Activated CD4-positive, alpha-beta memory T cell treated with anti-CD3 and anti-CD28 coated beads for 36 hours (primary cell): ENCODE measurements at regions not wholly inside any gene's neighbourhood (a gene's known extent, or its start where the extent isn't known, plus 50 kb on each side); places are given as distances from the start of the nearest gene placed in this dataset.

Source experiments
- CTCF ChIA-PET: fragments of 350-600 bp; sonication (Branson Sonifier 250); formaldehyde crosslinking; loops from one replicate; lab custom pipeline; 2021; ENCODE audit warnings: antibody characterized with exemption, inconsistent platforms; lab: Charles Lee
- POLR2A ChIA-PET: fragments of 350-600 bp; sonication (Branson Sonifier 250); formaldehyde crosslinking; loops from one replicate; lab custom pipeline; 2021; ENCODE audit warnings: antibody characterized with exemption; lab: Charles Lee
- DNase-seq: peaks from one replicate; pipeline ENCODE4 v3.0.0-alpha.2; 2020
- H3K27ac Mint-ChIP-seq: one replicate; pipeline ENCODE4 v1.8.0; 2021; ENCODE audit warnings: mixed read lengths
- H3K27me3 Mint-ChIP-seq: one replicate; pipeline ENCODE4 v1.8.0; 2021; ENCODE audit warnings: mixed read lengths
- H3K36me3 Mint-ChIP-seq: one replicate; pipeline ENCODE4 v1.8.0; 2021; ENCODE audit warnings: mixed read lengths
- H3K4me1 Mint-ChIP-seq: one replicate; pipeline ENCODE4 v1.8.0; 2021; ENCODE audit warnings: low read depth, mixed read lengths
- H3K4me3 Mint-ChIP-seq: one replicate; pipeline ENCODE4 v1.8.0; 2021; ENCODE audit warnings: mild to moderate bottlenecking, mixed read lengths
- H3K9me3 Mint-ChIP-seq: one replicate; pipeline ENCODE4 v1.8.0; 2021; ENCODE audit warnings: mixed read lengths
- intact Hi-C: fragments of 100-400 bp; cut with micrococcal nuclease; formaldehyde crosslinking; loops from one replicate; pipeline ENCODE4 v1.15.1; 2023

DNA sequence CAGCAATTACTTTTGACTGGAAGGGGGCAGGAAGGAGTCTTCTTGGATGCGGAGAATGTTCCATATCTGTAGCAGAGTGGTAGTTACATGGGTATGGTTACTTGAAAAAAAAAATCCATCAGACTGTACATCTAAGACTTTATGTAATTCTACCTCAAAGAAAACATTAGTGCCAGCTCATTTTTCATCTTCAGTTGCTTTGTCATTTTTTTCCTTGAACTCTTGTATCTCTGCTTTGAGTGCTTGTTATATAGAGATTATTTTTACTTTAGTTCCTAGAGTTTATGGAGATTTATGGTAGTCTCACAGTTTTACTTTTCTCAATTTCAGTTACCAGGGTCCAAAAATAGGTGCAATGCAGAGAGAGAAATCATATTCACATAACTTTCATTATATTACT lies 60.0 kb upstream of the ITSN2 start:
- Mint-ChIP-seq H3K27me3 (no peaks in the 10 kb centered on the region), H3K36me3 (no peaks in the 10 kb centered on the region), H3K4me1 (peaks cover 2% of the 10 kb centered on the region), H3K27ac (no peak overlapping the region), H3K4me3 (no peak overlapping the region), H3K9me3 (peaks cover 2% of the 10 kb centered on the region)
- POLR2A ChIA-PET, result no interaction called here
- intact Hi-C loops, result no loop called here
- no peak for DNase-seq
- CTCF ChIA-PET, result interaction anchor here (0.6 to 4.6 kb wide), 4 partner anchors 10 to 407 kb away, joined by 3 to 58 read pairs (median 6); no protein-coding TSS in a partner anchor

DNA sequence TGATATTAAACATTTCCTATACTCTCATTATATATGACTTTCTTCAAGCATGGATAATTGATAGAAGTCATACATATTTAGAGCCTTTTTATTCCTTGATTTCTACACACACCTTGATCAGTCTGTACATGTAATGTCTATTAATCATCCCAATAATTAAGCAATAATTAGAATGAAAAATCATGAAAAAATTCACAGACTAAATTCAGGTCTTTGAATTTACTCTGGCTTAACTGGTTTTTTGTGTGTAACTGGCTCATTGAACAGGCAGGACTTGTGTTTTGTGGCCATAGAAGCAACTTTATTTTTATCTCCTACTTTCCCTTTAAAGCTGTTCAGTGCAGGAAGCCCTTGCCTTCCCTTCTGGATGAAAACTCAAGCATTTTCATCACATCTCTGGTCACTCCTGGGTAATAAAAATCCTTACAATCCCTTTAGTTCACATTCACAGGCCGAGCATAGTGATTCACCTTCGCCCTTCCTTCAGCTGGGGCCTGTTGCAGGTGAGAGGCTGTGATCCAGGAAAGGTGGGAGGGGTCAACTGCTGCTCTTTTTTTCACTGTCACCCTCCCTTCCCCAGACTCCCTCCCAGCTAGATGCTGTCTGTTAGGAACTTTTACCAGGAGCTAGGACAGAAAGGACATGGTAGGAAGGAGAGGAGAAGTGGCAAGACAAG lies 58.0 kb upstream of the ITSN2 start:
- Mint-ChIP-seq H3K36me3 (no peaks in the 10 kb centered on the region), H3K27ac (no peak overlapping the region), H3K27me3 (no peaks in the 10 kb centered on the region), H3K9me3 (peaks cover 2% of the 10 kb centered on the region), H3K4me3 (no peak overlapping the region), H3K4me1 (peaks cover 2% of the 10 kb centered on the region)
- no peak for DNase-seq
- intact Hi-C loops, result no loop called here
- ChIA-PET CTCF (interaction anchor here (0.7 to 1.1 kb wide), 3 partner anchors 8 to 409 kb away, joined by 3 to 6 read pairs (median 4); no protein-coding TSS in a partner anchor), POLR2A (no interaction called here)

DNA sequence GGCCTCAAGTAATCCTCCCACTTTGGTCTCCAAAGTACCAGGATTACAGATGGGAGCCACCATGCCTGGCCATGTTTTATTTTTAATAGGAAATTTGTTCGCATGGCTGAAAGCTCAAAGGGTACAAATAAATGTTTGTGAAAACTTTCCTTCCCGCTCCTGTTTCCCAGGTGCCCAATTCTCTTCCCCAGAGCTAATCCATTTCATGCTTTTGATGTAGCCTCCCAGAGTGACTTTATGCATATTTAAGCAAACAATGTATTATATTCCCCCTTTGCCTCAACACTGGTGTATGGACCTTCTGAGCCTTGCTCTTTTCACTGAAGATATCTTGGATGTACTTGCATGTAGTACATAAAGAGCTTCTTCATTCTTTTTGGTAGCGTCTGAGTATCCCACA lies 52.5 kb upstream of the ITSN2 start:
- Mint-ChIP-seq H3K36me3 (no peaks in the 10 kb centered on the region), H3K27me3 (peaks cover 5% of the 10 kb centered on the region), H3K27ac (no peak overlapping the region), H3K9me3 (no peaks in the 10 kb centered on the region), H3K4me3 (no peak overlapping the region), H3K4me1 (no peaks in the 10 kb centered on the region)
- intact Hi-C loops, result loop anchor here (5.0 kb wide), 2 partner anchors 559 to 714 kb away; partner anchors contain the start of gene DNAJC27
- POLR2A ChIA-PET, result no interaction called here
- CTCF ChIA-PET, result interaction anchor here (0.6 to 1.3 kb wide), 2 partner anchors 415 to 416 kb away, joined by 3 to 6 read pairs; no protein-coding TSS in a partner anchor
- DNase-seq, result no peak

DNA sequence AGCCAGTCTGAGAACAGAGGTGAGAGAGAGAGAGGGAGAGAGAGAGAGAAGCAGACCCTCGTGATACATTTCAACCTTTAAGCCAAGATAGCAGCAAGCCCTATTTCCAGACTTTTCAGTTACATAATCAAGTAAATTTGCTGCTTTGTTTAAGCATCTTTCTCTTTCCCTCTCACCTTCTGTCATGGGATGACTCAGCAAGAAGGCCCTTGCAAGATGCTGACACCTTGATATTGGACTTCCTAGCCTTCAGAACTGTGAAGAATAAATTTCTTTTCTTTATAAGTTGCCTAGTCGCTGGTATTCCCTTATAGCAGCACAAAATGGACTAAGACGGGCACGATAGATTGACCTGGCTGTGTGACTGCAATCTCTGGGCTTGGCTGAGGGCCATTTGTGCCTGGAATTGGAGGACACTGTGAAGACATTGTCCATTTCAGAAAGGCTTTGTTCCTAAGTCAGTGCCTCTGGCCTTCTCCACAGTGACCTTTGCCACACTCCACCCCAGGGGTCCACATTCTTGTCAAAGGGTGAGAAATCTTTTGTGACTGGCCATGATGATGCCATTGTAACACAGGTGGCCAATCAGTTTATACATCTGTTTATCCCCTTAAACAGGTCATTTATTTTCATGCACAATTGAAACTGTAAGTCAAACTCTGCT lies 51.3 kb upstream of the ITSN2 start:
- DNase-seq, result no peak
- ChIA-PET POLR2A (interaction anchor here (1.1 kb wide), 1 partner anchor 416 kb away, joined by 3 read pairs; no protein-coding TSS in a partner anchor), CTCF (interaction anchor here (0.6 to 6.4 kb wide), 10 partner anchors 9 to 786 kb away, joined by 3 to 163 read pairs (median 6); partner anchors contain the start of genes CENPO and PTRHD1)
- intact Hi-C loops, result loop anchor here (5.0 kb wide), 2 partner anchors 561 to 716 kb away; partner anchors contain the start of gene DNAJC27
- Mint-ChIP-seq H3K4me1 (no peaks in the 10 kb centered on the region), H3K36me3 (no peaks in the 10 kb centered on the region), H3K27me3 (peaks cover 5% of the 10 kb centered on the region), H3K4me3 (no peak overlapping the region), H3K9me3 (no peaks in the 10 kb centered on the region), H3K27ac (no peak overlapping the region)

DNA sequence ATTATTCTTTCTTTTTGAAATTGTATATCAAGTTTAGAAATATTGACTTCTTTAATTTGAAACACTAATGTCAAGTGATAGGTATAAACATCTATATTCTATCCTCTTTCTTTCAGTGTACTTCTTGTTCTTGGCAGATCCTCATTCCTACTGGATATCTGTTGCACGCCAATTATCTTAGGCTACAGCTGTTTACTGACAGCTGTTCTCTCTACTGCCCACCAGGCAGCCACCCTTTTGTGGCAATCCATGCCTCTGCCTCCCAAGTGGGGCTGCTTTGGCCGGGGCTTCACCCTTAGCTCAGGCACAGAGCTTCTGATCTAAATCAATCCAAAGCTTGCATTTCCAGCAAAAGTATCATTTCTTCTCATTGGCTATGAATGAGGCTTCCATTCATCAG lies 50.6 kb upstream of the ITSN2 start:
- Mint-ChIP-seq H3K36me3 (no peaks in the 10 kb centered on the region), H3K4me1 (no peaks in the 10 kb centered on the region), H3K4me3 (no peak overlapping the region), H3K27ac (no peak overlapping the region), H3K27me3 (peaks cover 7% of the 10 kb centered on the region), H3K9me3 (no peaks in the 10 kb centered on the region)
- DNase-seq, result no peak
- ChIA-PET POLR2A (interaction anchor here (1.1 kb wide), 1 partner anchor 416 kb away, joined by 3 read pairs; no protein-coding TSS in a partner anchor), CTCF (interaction anchor here (0.6 to 6.4 kb wide), 30 partner anchors 9 to 817 kb away, joined by 3 to 163 read pairs (median 4); partner anchors contain the start of genes CENPO and PTRHD1)
- intact Hi-C loops, result loop anchor here (1.0 to 5.0 kb wide), 4 partner anchors 416 to 785 kb away; partner anchors contain the start of gene DNAJC27

DNA sequence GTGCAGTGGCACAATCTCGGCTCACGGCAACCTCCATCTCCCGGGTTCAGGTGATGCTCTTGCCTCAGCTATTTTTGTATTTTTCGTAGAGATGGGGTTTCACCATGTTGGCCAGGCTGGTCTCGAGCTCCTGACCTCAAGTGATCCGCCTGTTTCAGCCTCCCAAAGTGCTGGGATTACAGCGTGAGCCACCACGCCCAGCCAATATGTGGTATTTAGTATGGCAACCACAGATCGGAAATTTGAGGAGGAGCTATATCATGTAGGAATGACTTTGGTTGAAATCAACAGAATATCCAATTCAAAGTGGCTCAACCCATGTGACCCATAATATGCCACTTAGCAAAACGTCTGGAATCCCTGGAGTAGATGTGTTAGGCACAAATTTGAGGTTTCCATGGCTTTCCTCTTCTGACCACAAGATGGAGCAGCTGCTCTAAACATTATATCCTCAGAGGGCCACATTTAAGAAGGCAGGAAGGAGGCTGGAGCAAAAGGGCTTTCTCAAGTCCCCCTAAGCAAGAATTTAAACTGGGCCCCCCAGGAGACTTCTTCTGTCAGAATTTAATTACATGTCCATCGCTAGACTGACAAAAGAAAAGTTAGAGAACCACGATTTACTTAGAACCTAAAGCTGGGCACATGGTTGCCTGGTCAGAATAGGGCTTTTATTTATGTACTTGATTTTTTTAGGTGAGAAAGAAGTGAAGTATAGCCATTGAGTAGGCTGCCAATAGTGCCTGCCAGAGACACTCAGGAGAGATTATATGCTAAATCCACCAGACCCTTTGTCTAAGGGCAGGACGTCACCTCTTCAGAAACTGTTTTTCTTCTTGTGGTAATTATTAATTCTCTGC lies 49.6 kb upstream of the ITSN2 start:
- DNase-seq, result peak; percentile 38
- Mint-ChIP-seq H3K27ac (no peak overlapping the region), H3K4me1 (no peaks in the 10 kb centered on the region), H3K4me3 (no peak overlapping the region), H3K36me3 (no peaks in the 10 kb centered on the region), H3K27me3 (peaks cover 7% of the 10 kb centered on the region), H3K9me3 (no peaks in the 10 kb centered on the region)
- CTCF ChIA-PET, result interaction anchor here (0.6 to 6.4 kb wide), 45 partner anchors 9 to 852 kb away, joined by 3 to 163 read pairs (median 4); partner anchors contain the start of genes CENPO and PTRHD1
- intact Hi-C loops, result loop anchor here (1.0 to 5.0 kb wide), 4 partner anchors 417 to 786 kb away; partner anchors contain the start of gene DNAJC27
- POLR2A ChIA-PET, result interaction anchor here (0.6 kb wide), 1 partner anchor 384 kb away, joined by 3 read pairs; the partner anchor contains the start of genes CENPO and PTRHD1
